ENCODE measurements at regions not wholly inside any gene's neighbourhood (a gene's known extent, or its start where the extent isn't known, plus 50 kb on each side); places are given as distances from the start of the nearest gene placed in this dataset.

DNA sequence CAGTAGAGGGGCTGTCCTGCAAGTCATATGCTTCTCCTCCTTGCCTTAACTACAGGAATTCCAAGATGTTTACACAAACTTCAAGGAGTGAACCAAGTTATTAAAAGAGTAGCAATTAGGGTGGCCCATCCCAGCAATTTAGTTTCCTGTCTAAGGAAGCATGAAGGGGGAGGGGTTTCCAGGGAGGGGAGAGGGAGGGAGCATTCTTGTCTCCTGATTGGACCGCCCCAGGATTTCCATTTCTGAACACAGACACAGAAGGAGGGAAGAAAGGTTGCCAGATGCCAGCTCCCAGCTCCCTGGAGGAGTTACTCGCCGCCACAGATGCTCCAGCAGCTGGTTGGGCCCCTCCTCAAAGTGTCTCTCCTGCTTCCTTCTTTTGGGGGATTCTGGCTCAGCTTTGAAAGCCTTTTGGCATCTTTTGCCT lies 107.6 kb downstream of the TRIB2 start:
- TF ChIP-seq, protein P1, sequence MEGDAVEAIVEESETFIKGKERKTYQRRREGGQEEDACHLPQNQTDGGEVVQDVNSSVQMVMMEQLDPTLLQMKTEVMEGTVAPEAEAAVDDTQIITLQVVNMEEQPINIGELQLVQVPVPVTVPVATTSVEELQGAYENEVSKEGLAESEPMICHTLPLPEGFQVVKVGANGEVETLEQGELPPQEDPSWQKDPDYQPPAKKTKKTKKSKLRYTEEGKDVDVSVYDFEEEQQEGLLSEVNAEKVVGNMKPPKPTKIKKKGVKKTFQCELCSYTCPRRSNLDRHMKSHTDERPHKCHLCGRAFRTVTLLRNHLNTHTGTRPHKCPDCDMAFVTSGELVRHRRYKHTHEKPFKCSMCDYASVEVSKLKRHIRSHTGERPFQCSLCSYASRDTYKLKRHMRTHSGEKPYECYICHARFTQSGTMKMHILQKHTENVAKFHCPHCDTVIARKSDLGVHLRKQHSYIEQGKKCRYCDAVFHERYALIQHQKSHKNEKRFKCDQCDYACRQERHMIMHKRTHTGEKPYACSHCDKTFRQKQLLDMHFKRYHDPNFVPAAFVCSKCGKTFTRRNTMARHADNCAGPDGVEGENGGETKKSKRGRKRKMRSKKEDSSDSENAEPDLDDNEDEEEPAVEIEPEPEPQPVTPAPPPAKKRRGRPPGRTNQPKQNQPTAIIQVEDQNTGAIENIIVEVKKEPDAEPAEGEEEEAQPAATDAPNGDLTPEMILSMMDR (IDR thresholded peaks at IDR 0.05; ENCODE audit: control extremely low read depth in 1 of 3, insufficient read depth in 1 of 3, low read depth in 1 of 3, low read length in 3 of 3): no peak
- no peak for TF ChIP-seq KDM1A (IDR thresholded peaks at IDR 0.05; ENCODE audit: borderline replicate concordance, low read length)
- TF ChIP-seq BCL11A (IDR thresholded peaks at IDR 0.05; ENCODE audit: low read depth in 2 of 2, low read length in 2 of 2): no peak
- no peak for TF ChIP-seq CBX5 (IDR thresholded peaks at IDR 0.05; ENCODE audit: low read depth, low read length)
- no peak for TF ChIP-seq NRF1 (IDR thresholded peaks at IDR 0.05; ENCODE audit: low read depth, low read length)
- no peak for TF ChIP-seq CREB1 (IDR thresholded peaks at IDR 0.05)
- TF ChIP-seq CHD1 (IDR thresholded peaks at IDR 0.05; ENCODE audit: low read depth, low read length): no peak
- TF ChIP-seq POLR2A (IDR thresholded peaks at IDR 0.05; ENCODE audit: control extremely low read depth in 1 of 2, low read depth in 2 of 2, low read length in 2 of 2): no peak
- no peak for TF ChIP-seq PHF8 (conservative IDR thresholded peaks at IDR 0.05; ENCODE audit: low read depth, low read length)
- TF ChIP-seq, protein P2, sequence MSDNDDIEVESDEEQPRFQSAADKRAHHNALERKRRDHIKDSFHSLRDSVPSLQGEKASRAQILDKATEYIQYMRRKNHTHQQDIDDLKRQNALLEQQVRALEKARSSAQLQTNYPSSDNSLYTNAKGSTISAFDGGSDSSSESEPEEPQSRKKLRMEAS (IDR thresholded peaks at IDR 0.05): no peak

Measured in H1 (cell line).